AG09319 (cell line): ENCODE measurements at regions not wholly inside any gene's neighbourhood (a gene's known extent, or its start where the extent isn't known, plus 50 kb on each side); places are given as distances from the start of the nearest gene placed in this dataset.
"Not testable (repeated sequence)": the region's sequence is repeated elsewhere in the genome, so short reads cannot be mapped to it uniquely, and the experiment has no call there.

ENCODE experiments used
- DNase-seq: peaks from one replicate; pipeline ENCODE4 v3.0.0-alpha.2; 2010; ENCODE audit warnings: low read depth; ENCODE audit errors: extremely low read depth
- CTCF ChIP-seq: IDR thresholded peaks from 2 replicates; pipeline ENCODE4 v1.5.1; 2011; ENCODE audit warnings: low read depth, mild to moderate bottlenecking, inconsistent platforms, low read length, moderate library complexity

DNA sequence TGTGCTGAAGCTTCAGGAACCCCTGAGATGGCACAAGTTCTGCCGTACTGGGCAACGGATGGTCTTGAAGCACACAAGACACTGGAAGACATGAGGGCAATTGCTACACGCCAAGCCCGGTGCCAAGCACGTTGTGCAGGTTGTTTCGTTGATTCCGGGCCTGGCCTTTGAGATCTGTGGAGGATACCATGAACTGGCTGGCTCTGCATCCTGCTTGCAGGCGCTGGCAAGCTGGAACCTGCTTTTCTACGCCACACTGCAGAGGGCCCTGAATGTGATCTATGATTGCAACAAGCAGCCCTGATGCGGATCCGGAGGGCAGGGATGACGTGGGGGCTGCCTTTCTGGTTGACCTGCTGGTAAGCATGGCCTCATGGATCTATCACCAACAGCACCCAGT is 262.5 kb upstream of the ATP10A start:
- TF ChIP-seq CTCF = no peak
- no peak for DNase-seq

DNA sequence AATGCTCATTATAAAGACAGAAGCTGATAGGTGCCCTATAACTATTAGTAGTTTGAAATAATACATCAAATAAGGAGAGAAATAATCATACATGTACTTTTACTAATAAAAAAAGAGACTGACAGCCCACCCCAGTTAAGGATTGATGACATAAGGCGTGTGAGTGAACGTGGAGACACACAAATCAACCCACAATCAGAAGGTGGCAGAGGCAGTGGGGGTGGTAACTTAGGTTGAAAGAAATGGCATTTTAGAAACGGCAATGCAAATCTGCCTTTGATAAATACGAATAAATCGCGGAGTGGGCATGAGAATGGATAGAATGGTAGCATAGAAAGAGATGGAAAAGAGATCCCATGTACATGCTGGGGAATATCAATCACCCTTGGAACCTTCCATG is 256.2 kb upstream of the ATP10A start:
- no peak for TF ChIP-seq CTCF

GRCh38 chr15:26115229-26115943 is 252.3 kb upstream of the ATP10A start:
- DNase-seq = no peak
- TF ChIP-seq CTCF = no peak

More for the DNA sequence above, 256.2 kb upstream of the ATP10A start:
- DNase-seq = no peak

- not testable (repeated sequence) for DNase-seq
Measured at GRCh38 chr15:26114128-26114527, 251.0 kb upstream of the ATP10A start.

DNA sequence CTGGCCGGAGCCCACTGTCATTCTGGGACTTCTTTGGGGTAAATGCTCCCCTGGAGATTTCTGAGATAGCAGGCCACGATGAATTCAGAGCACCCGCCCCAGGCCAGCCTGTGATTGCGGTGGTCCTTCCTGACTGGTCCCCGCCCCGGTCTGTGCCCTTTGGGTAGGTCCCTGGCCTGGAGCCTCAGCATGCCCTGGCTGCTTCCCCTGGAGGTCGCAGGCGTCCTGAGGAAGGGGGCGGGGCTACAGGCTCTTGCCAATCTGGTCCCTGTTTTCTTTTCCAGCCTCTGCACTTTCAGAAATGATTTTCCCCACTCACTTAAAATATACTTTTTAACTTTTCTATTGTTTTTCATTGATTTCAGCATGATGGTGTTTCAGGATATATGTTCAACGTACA is 250.2 kb upstream of the ATP10A start:
- TF ChIP-seq CTCF = no peak
- DNase-seq = no peak

- no peak for DNase-seq
- TF ChIP-seq CTCF = no peak
Measured at GRCh38 chr15:26109203-26109602, 246.1 kb upstream of the ATP10A start.

DNA sequence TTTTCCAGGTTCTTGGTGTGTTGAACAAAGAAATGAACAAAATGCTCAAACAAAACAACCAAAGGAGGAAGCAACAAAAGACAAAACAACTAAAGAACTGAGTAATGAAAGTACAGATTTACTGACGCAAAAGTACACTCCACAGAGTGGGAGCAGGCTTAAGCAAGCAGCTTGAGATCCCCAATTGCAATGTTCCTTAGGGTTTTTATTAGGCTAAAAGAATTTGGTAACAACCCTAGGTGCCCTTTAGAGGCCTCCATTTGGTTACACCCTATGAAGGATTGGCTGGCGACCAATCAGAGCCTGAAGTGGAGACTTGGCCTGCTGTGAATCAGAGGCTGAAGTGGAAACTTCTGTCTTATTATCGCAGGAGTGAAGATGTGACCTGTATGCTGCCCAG is 243.4 kb upstream of the ATP10A start:
- no peak for DNase-seq
- no peak for TF ChIP-seq CTCF

- no peak for TF ChIP-seq CTCF
- DNase-seq = no peak
Measured at GRCh38 chr15:26103002-26103404, 239.9 kb upstream of the ATP10A start.
